ENCODE measurements at regions not wholly inside any gene's neighbourhood (a gene's known extent, or its start where the extent isn't known, plus 50 kb on each side); places are given as distances from the start of the nearest gene placed in this dataset.
"Not testable (repeated sequence)": the region's sequence is repeated elsewhere in the genome, so short reads cannot be mapped to it uniquely, and the experiment has no call there.

DNA sequence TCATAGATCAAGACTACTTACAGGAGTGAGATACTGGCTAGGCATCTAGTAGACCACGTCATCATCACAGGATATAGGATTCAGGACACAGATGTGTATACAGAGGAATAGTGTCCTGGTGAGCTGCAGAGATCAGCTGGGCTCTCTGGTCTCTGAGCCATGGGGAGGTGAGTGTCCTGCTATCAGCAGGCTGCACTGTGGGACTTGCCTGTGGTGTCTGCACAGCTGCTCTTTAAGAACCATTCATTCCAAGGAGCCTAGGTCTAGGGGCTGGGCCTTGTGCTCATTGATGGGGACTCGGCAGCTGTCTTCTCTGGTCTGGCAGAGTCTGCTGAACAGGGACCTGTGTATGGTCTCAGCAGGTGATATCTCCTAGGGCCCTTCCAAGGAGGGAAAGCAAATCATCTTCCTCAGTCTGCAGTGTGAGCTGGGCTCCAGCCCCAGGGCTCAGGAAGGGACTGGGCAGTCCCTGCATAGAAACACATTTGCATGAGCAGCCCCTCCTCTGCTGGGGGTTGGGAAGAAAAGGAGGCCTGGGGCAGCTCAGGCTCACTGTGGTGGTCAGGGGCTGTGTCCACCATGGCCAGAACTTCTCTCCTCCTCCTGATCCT, 66.1 kb upstream of the VPREB1 start:
- Histone ChIP-seq H3K9me3 (ENCODE audit: control insufficient read depth in 4 of 4, low read length in 3 of 4) (no peaks in the 10 kb centered on the region), H3K4me3 (ENCODE audit: low read depth in 1 of 3, low read length in 3 of 3) (no peak overlapping the region), H3K27me3 (ENCODE audit: control insufficient read depth in 4 of 4, insufficient read depth in 4 of 4, low read length in 3 of 4) (peaks cover 0 to 16% (median 0%) of the 10 kb centered on the region in 4 donors), H3K9ac (ENCODE audit: low read depth in 1 of 2, low read length in 2 of 2) (no peak overlapping the region), H3K27ac (ENCODE audit: low read depth in 1 of 2, low read length in 2 of 2) (no peak overlapping the region), H3K4me1 (ENCODE audit: control insufficient read depth in 4 of 4, insufficient read depth in 4 of 4, low read length in 3 of 4) (no peaks in the 10 kb centered on the region), H3K36me3 (ENCODE audit: control insufficient read depth in 4 of 4, insufficient read depth in 3 of 4, low read depth in 1 of 4, low read length in 3 of 4) (no peaks in the 10 kb centered on the region)
- TF ChIP-seq FOXA1 (IDR thresholded peaks at IDR 0.05) (no peak), RXRA (IDR thresholded peaks at IDR 0.05) (no peak), TAF1 (conservative IDR thresholded peaks at IDR 0.05) (no peak), SP1 (IDR thresholded peaks at IDR 0.05) (no peak), RAD21 (IDR thresholded peaks at IDR 0.05) (no peak), NR2F2 (IDR thresholded peaks at IDR 0.05) (no peak), EGR1 (IDR thresholded peaks at IDR 0.05; ENCODE audit: low read depth in 2 of 2) (no peak), FOXA2 (IDR thresholded peaks at IDR 0.05) (no peak), JUND (IDR thresholded peaks at IDR 0.05) (no peak)
- TF ChIP-seq, protein P1, sequence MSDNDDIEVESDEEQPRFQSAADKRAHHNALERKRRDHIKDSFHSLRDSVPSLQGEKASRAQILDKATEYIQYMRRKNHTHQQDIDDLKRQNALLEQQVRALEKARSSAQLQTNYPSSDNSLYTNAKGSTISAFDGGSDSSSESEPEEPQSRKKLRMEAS (IDR thresholded peaks at IDR 0.05): no peak
- WGBS: 80% methylated on average over 2 of the region's 2 CpGs
- no peak for DNase-seq (ENCODE audit: low spot score)

DNA sequence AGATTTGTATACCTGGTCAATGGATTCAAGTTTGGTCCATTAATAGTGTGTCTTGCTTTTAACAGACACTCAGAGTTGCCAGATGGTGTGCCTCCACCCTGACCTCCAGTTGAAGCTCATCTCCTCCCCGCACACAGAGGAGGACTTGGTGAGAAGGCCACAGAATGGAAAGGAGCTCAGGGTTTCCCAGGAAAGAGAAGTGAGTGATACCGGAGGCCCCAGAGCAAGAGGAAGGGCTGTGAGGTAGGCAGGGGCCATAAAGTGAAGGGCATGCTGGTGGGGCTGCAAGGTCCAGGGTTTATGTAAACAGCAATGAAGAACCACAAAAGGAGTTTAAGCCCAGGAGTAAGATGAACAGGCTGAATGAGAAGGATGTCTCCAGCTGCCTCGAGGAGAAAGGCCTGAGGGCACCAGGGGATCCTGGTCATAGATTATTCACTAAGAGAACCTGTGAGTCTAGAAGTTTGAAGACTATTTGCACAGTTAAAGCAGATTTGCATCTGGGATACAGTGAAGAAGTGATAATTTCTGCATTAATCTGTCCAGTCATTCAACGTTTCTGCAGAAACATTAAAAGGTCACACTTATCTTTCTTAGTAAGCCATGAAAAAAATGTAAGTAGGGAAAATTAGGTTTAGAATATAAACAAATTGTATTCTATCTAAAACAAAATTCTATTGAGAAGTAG, 67.5 kb upstream of the VPREB1 start:
- DNase-seq (ENCODE audit: low spot score): no peak
- Histone ChIP-seq H3K4me3 (ENCODE audit: low read depth in 1 of 3, low read length in 3 of 3) (no peak overlapping the region), H3K36me3 (ENCODE audit: control insufficient read depth in 4 of 4, insufficient read depth in 3 of 4, low read depth in 1 of 4, low read length in 3 of 4) (no peaks in the 10 kb centered on the region), H3K27ac (ENCODE audit: low read depth in 1 of 2, low read length in 2 of 2) (no peak overlapping the region), H3K9ac (ENCODE audit: low read depth in 1 of 2, low read length in 2 of 2) (no peak overlapping the region), H3K9me3 (ENCODE audit: control insufficient read depth in 4 of 4, low read length in 3 of 4) (no peaks in the 10 kb centered on the region), H3K4me1 (ENCODE audit: control insufficient read depth in 4 of 4, insufficient read depth in 4 of 4, low read length in 3 of 4) (no peaks in the 10 kb centered on the region), H3K27me3 (ENCODE audit: control insufficient read depth in 4 of 4, insufficient read depth in 4 of 4, low read length in 3 of 4) (peaks cover 0 to 12% (median 0%) of the 10 kb centered on the region in 4 donors)
- TF ChIP-seq NR2F2 (IDR thresholded peaks at IDR 0.05) (no peak), SP1 (IDR thresholded peaks at IDR 0.05) (no peak), RAD21 (IDR thresholded peaks at IDR 0.05) (no peak), FOXA1 (IDR thresholded peaks at IDR 0.05) (no peak), EGR1 (IDR thresholded peaks at IDR 0.05; ENCODE audit: low read depth in 2 of 2) (no peak), TAF1 (conservative IDR thresholded peaks at IDR 0.05) (no peak), HNF4A (conservative IDR thresholded peaks at IDR 0.05) (no peak), HNF4G (IDR thresholded peaks at IDR 0.05) (no peak)
- TF ChIP-seq, protein P1 (IDR thresholded peaks at IDR 0.05): no peak
- TF ChIP-seq, protein P2, sequence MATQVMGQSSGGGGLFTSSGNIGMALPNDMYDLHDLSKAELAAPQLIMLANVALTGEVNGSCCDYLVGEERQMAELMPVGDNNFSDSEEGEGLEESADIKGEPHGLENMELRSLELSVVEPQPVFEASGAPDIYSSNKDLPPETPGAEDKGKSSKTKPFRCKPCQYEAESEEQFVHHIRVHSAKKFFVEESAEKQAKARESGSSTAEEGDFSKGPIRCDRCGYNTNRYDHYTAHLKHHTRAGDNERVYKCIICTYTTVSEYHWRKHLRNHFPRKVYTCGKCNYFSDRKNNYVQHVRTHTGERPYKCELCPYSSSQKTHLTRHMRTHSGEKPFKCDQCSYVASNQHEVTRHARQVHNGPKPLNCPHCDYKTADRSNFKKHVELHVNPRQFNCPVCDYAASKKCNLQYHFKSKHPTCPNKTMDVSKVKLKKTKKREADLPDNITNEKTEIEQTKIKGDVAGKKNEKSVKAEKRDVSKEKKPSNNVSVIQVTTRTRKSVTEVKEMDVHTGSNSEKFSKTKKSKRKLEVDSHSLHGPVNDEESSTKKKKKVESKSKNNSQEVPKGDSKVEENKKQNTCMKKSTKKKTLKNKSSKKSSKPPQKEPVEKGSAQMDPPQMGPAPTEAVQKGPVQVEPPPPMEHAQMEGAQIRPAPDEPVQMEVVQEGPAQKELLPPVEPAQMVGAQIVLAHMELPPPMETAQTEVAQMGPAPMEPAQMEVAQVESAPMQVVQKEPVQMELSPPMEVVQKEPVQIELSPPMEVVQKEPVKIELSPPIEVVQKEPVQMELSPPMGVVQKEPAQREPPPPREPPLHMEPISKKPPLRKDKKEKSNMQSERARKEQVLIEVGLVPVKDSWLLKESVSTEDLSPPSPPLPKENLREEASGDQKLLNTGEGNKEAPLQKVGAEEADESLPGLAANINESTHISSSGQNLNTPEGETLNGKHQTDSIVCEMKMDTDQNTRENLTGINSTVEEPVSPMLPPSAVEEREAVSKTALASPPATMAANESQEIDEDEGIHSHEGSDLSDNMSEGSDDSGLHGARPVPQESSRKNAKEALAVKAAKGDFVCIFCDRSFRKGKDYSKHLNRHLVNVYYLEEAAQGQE (IDR thresholded peaks at IDR 0.05): no peak
- TF ChIP-seq, protein P3, sequence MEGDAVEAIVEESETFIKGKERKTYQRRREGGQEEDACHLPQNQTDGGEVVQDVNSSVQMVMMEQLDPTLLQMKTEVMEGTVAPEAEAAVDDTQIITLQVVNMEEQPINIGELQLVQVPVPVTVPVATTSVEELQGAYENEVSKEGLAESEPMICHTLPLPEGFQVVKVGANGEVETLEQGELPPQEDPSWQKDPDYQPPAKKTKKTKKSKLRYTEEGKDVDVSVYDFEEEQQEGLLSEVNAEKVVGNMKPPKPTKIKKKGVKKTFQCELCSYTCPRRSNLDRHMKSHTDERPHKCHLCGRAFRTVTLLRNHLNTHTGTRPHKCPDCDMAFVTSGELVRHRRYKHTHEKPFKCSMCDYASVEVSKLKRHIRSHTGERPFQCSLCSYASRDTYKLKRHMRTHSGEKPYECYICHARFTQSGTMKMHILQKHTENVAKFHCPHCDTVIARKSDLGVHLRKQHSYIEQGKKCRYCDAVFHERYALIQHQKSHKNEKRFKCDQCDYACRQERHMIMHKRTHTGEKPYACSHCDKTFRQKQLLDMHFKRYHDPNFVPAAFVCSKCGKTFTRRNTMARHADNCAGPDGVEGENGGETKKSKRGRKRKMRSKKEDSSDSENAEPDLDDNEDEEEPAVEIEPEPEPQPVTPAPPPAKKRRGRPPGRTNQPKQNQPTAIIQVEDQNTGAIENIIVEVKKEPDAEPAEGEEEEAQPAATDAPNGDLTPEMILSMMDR (IDR thresholded peaks at IDR 0.05; ENCODE audit: low read depth, low read length, missing input control): no peak
- TF ChIP-seq, protein P4, sequence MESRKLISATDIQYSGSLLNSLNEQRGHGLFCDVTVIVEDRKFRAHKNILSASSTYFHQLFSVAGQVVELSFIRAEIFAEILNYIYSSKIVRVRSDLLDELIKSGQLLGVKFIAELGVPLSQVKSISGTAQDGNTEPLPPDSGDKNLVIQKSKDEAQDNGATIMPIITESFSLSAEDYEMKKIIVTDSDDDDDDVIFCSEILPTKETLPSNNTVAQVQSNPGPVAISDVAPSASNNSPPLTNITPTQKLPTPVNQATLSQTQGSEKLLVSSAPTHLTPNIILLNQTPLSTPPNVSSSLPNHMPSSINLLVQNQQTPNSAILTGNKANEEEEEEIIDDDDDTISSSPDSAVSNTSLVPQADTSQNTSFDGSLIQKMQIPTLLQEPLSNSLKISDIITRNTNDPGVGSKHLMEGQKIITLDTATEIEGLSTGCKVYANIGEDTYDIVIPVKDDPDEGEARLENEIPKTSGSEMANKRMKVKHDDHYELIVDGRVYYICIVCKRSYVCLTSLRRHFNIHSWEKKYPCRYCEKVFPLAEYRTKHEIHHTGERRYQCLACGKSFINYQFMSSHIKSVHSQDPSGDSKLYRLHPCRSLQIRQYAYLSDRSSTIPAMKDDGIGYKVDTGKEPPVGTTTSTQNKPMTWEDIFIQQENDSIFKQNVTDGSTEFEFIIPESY (IDR thresholded peaks at IDR 0.05): no peak
- WGBS: 79% methylated on average over 4 of the region's 4 CpGs

DNA sequence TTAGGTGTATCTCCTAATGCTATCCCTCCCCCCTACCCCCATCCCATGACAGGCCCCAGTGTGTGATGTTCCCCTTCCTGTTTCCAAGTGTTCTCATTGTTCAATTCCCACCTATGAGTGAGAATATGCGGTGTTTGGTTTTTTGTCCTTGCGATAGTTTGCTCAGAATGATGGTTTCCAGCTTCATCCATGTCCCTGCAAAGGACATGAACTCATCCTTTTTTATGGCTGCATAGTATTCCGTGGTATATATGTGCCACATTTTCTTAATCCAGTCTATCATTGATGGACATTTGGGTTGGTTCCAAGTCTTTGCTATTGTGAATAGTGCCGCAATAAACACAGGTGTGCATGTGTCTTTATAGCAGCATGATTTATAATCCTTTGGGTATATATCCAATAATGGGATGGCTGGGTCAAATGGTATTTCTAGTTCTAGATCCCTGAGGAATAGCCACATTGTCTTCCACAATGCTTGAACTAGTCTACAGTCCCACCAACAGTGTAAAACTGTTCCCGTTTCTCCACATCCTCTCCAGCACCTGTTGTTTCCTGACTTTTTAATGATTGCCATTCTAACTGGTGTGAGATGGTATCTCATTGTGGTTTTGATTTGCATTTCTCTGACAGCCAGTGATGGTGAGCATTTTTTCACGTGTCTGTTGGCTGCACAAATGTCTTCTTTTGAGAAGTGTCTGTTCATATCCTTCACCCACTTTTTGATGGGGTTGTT, 71.5 kb upstream of the VPREB1 start:
- not testable (repeated sequence) for H3K36me3 ChIP-seq (ENCODE audit: control insufficient read depth in 4 of 4, insufficient read depth in 3 of 4, low read depth in 1 of 4, low read length in 3 of 4); H3K9ac ChIP-seq (ENCODE audit: low read depth in 1 of 2, low read length in 2 of 2); H3K27ac ChIP-seq (ENCODE audit: low read depth in 1 of 2, low read length in 2 of 2); H3K27me3 ChIP-seq (ENCODE audit: control insufficient read depth in 4 of 4, insufficient read depth in 4 of 4, low read length in 3 of 4); H3K4me1 ChIP-seq (ENCODE audit: control insufficient read depth in 4 of 4, insufficient read depth in 4 of 4, low read length in 3 of 4); DNase-seq (ENCODE audit: low spot score); H3K9me3 ChIP-seq (ENCODE audit: control insufficient read depth in 4 of 4, low read length in 3 of 4); H3K4me3 ChIP-seq (ENCODE audit: low read depth in 1 of 3, low read length in 3 of 3)
- WGBS: 73% methylated on average over 5 of the region's 6 CpGs
